GM12864 (cell line): ENCODE measurements at regions not wholly inside any gene's neighbourhood (a gene's known extent, or its start where the extent isn't known, plus 50 kb on each side); places are given as distances from the start of the nearest gene placed in this dataset.
"Not testable (repeated sequence)": the region's sequence is repeated elsewhere in the genome, so short reads cannot be mapped to it uniquely, and the experiment has no call there.

ENCODE experiments used
- DNase-seq: peaks from one replicate; pipeline ENCODE4 v3.0.0-alpha.2; 2011; ENCODE audit warnings: low read depth
- H3K4me3 ChIP-seq: 2 replicates; pipeline ENCODE4 v1.5.1; 2011; ENCODE audit warnings: mild to moderate bottlenecking, low read depth, low read length, control low read depth
- CTCF ChIP-seq: IDR thresholded peaks from 2 replicates; pipeline ENCODE4 v1.5.1; 2011; ENCODE audit warnings: low read depth, mild to moderate bottlenecking, moderate library complexity, low read length, control low read depth, inconsistent platforms; ENCODE audit errors: missing control alignments

- no peak for TF ChIP-seq CTCF
Measured at GRCh38 chr14:23895053-23895419, 58.5 kb upstream of the DHRS4 start.

GRCh38 chr14:23895480-23895879, 58.1 kb upstream of the DHRS4 start:
- no peak overlapping the region for H3K4me3 ChIP-seq
- TF ChIP-seq CTCF, result peak; percentile 17
- no peak for DNase-seq

More at GRCh38 chr14:23895053-23895419, 58.5 kb upstream of the DHRS4 start:
- DNase-seq, result no peak
- no peak overlapping the region for H3K4me3 ChIP-seq

GRCh38 chr14:23896609-23897153, 56.9 kb upstream of the DHRS4 start:
- TF ChIP-seq CTCF, result no peak
- no peak for DNase-seq
- H3K4me3 ChIP-seq, result no peak overlapping the region

- H3K4me3 ChIP-seq, DNase-seq: not testable (repeated sequence)
Measured at GRCh38 chr14:23897291-23897690, 56.3 kb upstream of the DHRS4 start.

GRCh38 chr14:23898359-23898758, 55.2 kb upstream of the DHRS4 start:
- not testable (repeated sequence) for H3K4me3 ChIP-seq, DNase-seq

- no peak overlapping the region for H3K4me3 ChIP-seq
- TF ChIP-seq CTCF, result no peak
- DNase-seq, result no peak
Measured at GRCh38 chr14:23899788-23900187, 53.8 kb upstream of the DHRS4 start.

- H3K4me3 ChIP-seq, result no peak overlapping the region
- no peak for DNase-seq
- no peak for TF ChIP-seq CTCF
Measured at GRCh38 chr14:23903442-23903841, 50.1 kb upstream of the DHRS4 start.
